Suprapubic skin (tissue), 4 donors: ENCODE measurements at regions not wholly inside any gene's neighbourhood (a gene's known extent, or its start where the extent isn't known, plus 50 kb on each side); places are given as distances from the start of the nearest gene placed in this dataset.

Source experiments
- DNase-seq, 2 donors: peaks; one replicate each; pipeline ENCODE4 v3.0.0-alpha.2; 2019; ENCODE audit warnings: low spot score in 2 of 2
- H3K27ac ChIP-seq: fragments of 200-600 bp; sonication (generic); one replicate; pipeline ENCODE4 v1.5.1; 2019
- H3K27me3 ChIP-seq: fragments of 200-600 bp; sonication (generic); one replicate; pipeline ENCODE4 v1.5.1; 2019
- H3K36me3 ChIP-seq: fragments of 200-600 bp; sonication (generic); one replicate; pipeline ENCODE4 v1.5.1; 2019
- H3K4me1 ChIP-seq: fragments of 200-600 bp; sonication (generic); one replicate; pipeline ENCODE4 v1.5.1; 2019
- H3K4me3 ChIP-seq: fragments of 200-600 bp; sonication (generic); one replicate; pipeline ENCODE4 v1.5.1; 2019; ENCODE audit warnings: mild to moderate bottlenecking
- H3K9me3 ChIP-seq: fragments of 200-600 bp; sonication (generic); one replicate; pipeline ENCODE4 v1.5.1; 2019
- CTCF ChIP-seq, 2 donors: fragments of 200-600 bp in 1 of 2; fragments of 450-650 bp in 1 of 2; sonication (generic) in 1 of 2; IDR thresholded peaks; one replicate each; pipeline ENCODE4 v1.5.1; 2016 to 2019; ENCODE audit warnings: antibody characterized with exemption in 2 of 2, mild to moderate bottlenecking in 1 of 2, moderate library complexity in 1 of 2
- EP300 ChIP-seq: sonication (generic); formaldehyde crosslinking; IDR thresholded peaks from one replicate; pipeline ENCODE4 v1.6.1; 2017; ENCODE audit warnings: antibody characterized with exemption
- POLR2A ChIP-seq, 2 donors: fragments of 450-650 bp; IDR thresholded peaks; one replicate each; pipeline ENCODE4 v1.6.1; 2017; ENCODE audit warnings: antibody characterized with exemption in 2 of 2, mild to moderate bottlenecking in 2 of 2, moderate library complexity in 2 of 2
- POLR2AphosphoS5 ChIP-seq, 3 donors: sonication (generic); formaldehyde crosslinking; IDR thresholded peaks; one replicate each; pipeline ENCODE4 v1.6.1; 2017; ENCODE audit warnings: antibody characterized with exemption in 3 of 3
- WGBS: methylation state at CpG from one replicate; pipeline ENCODE4 v1.1.5; 2018; 5-methylcytosine and 5-hydroxymethylcytosine counted together

- Histone ChIP-seq H3K4me3 (peak overlapping the region; percentile 35), H3K9me3 (no peaks in the 10 kb centered on the region), H3K36me3 (no peaks in the 10 kb centered on the region), H3K27ac (peak overlapping the region; percentile 88), H3K27me3 (no peaks in the 10 kb centered on the region), H3K4me1 (peaks cover 62% of the 10 kb centered on the region)
- DNase-seq, result no peak
- WGBS, result 36% methylated on average over 11 of the region's 11 CpGs
- TF ChIP-seq CTCF (IDR thresholded peaks at IDR 0.05) (no peak), POLR2AphosphoS5 (IDR thresholded peaks at IDR 0.05) (no peak), EP300 (no peak), POLR2A (IDR thresholded peaks at IDR 0.05) (no peak)
Observed at GRCh38 chr20:53738945-53739798, 145.5 kb upstream of the ZNF217 start.

GRCh38 chr20:53738039-53738944 lies 144.7 kb upstream of the ZNF217 start:
- peak overlapping the region; percentile 35 for H3K4me3 ChIP-seq
- no peaks in the 10 kb centered on the region for H3K27me3 ChIP-seq
- 29% methylated on average over 26 of the region's 26 CpGs for WGBS
- no peaks in the 10 kb centered on the region for H3K36me3 ChIP-seq
- DNase-seq, result peak; percentile 83 to 85
- H3K27ac ChIP-seq, result peak overlapping the region; percentile 88
- no peaks in the 10 kb centered on the region for H3K9me3 ChIP-seq
- TF ChIP-seq POLR2A (IDR thresholded peaks at IDR 0.05) (peak; percentile 60 to 62), CTCF (IDR thresholded peaks at IDR 0.05) (no peak), POLR2AphosphoS5 (IDR thresholded peaks at IDR 0.05) (peak; percentile 34 to 69 (median 53))
- H3K4me1 ChIP-seq, result peaks cover 62% of the 10 kb centered on the region

- Histone ChIP-seq H3K27me3 (no peaks in the 10 kb centered on the region), H3K4me1 (peaks cover 62% of the 10 kb centered on the region), H3K9me3 (no peaks in the 10 kb centered on the region), H3K36me3 (no peaks in the 10 kb centered on the region), H3K4me3 (peak overlapping the region; percentile 35), H3K27ac (peak overlapping the region; percentile 88)
- TF ChIP-seq POLR2A (IDR thresholded peaks at IDR 0.05) (no peak), CTCF (IDR thresholded peaks at IDR 0.05) (no peak), EP300 (no peak), POLR2AphosphoS5 (IDR thresholded peaks at IDR 0.05) (no peak)
- DNase-seq, result no peak
- WGBS, result 18% methylated on average over 8 of the region's 8 CpGs
Observed at GRCh38 chr20:53737396-53738038, 143.9 kb upstream of the ZNF217 start.

GRCh38 chr20:53736757-53737395 lies 143.2 kb upstream of the ZNF217 start:
- 17% methylated on average over 6 of the region's 6 CpGs for WGBS
- DNase-seq, result no peak
- Histone ChIP-seq H3K9me3 (no peaks in the 10 kb centered on the region), H3K27ac (peak overlapping the region; percentile 88), H3K27me3 (no peaks in the 10 kb centered on the region), H3K36me3 (no peaks in the 10 kb centered on the region), H3K4me3 (peak overlapping the region; percentile 35), H3K4me1 (peaks cover 62% of the 10 kb centered on the region)
- no peak for TF ChIP-seq CTCF (IDR thresholded peaks at IDR 0.05)
- no peak for TF ChIP-seq POLR2AphosphoS5 (IDR thresholded peaks at IDR 0.05)
- no peak for TF ChIP-seq POLR2A (IDR thresholded peaks at IDR 0.05)
- TF ChIP-seq EP300, result no peak
